ENCODE measurements at regions not wholly inside any gene's neighbourhood (a gene's known extent, or its start where the extent isn't known, plus 50 kb on each side); places are given as distances from the start of the nearest gene placed in this dataset.
"Not testable (repeated sequence)": the region's sequence is repeated elsewhere in the genome, so short reads cannot be mapped to it uniquely, and the experiment has no call there.

DNA sequence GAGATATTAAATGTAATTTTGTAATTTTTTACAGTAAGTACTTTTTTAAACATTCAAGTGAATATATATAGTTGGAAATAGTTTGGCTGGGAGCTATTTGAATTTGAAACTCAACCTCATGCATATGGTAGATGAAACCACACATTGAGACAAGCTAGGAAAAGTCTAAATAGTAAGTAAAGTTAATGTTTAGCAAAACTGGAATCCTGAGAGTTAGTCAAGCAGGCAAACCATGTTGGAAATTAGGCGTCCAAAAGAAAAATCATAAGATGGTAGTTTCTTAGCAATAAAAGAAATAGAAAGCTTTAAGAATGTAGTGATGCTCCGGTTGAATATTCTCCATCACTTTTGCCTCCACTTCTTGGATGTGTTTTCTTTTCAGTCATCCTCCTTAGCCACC lies 657.1 kb upstream of the CDH10 start:
- no peaks in the 10 kb centered on the region for H3K4me1 ChIP-seq (ENCODE audit: control insufficient read depth in 5 of 5, insufficient read depth in 5 of 5, low read length in 5 of 5)
- no peaks in the 10 kb centered on the region for H3K27me3 ChIP-seq (ENCODE audit: control insufficient read depth in 5 of 5, insufficient read depth in 4 of 5, low read length in 5 of 5)
- H3K27ac ChIP-seq (ENCODE audit: low read depth, low read length) = no peak overlapping the region
- no peak overlapping the region for H3K9ac ChIP-seq (ENCODE audit: low read length in 5 of 5)
- H3K36me3 ChIP-seq (ENCODE audit: control insufficient read depth in 5 of 5, insufficient read depth in 5 of 5, low read length in 5 of 5) = no peaks in the 10 kb centered on the region
- H3K9me3 ChIP-seq (ENCODE audit: control insufficient read depth in 5 of 5, low read length in 5 of 5) = no peaks in the 10 kb centered on the region
- no peak overlapping the region for H3K4me3 ChIP-seq (ENCODE audit: low read depth in 1 of 5, low read length in 5 of 5)

DNA sequence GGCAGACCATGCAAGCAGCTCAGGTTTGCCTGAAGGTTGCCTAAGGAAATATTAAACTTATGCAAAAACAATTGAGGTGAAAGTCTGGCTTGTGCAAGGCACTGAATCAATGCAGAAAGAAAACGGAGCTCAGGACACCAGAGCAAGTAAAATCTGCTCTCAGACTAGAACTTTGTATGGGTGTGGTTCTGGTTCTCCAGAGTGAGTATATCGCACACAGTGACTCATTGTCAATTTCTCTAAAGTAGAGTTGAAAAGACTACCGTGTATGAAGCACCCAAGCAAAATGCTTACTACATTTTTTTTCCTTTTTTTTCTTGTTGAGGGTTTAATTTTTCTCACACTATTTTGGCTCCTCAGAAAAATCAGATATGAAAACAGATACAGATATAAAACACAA lies 650.3 kb upstream of the CDH10 start:
- no peaks in the 10 kb centered on the region for H3K36me3 ChIP-seq (ENCODE audit: control insufficient read depth in 5 of 5, insufficient read depth in 5 of 5, low read length in 5 of 5)
- H3K9me3 ChIP-seq (ENCODE audit: control insufficient read depth in 5 of 5, low read length in 5 of 5) = peaks cover 0 to 7% (median 0%) of the 10 kb centered on the region in 5 donors
- no peaks in the 10 kb centered on the region for H3K4me1 ChIP-seq (ENCODE audit: control insufficient read depth in 5 of 5, insufficient read depth in 5 of 5, low read length in 5 of 5)
- no peak overlapping the region for H3K9ac ChIP-seq (ENCODE audit: low read length in 5 of 5)
- H3K4me3 ChIP-seq (ENCODE audit: low read depth in 1 of 5, low read length in 5 of 5) = no peak overlapping the region
- no peak overlapping the region for H3K27ac ChIP-seq (ENCODE audit: low read depth, low read length)
- H3K27me3 ChIP-seq (ENCODE audit: control insufficient read depth in 5 of 5, insufficient read depth in 4 of 5, low read length in 5 of 5) = no peaks in the 10 kb centered on the region

DNA sequence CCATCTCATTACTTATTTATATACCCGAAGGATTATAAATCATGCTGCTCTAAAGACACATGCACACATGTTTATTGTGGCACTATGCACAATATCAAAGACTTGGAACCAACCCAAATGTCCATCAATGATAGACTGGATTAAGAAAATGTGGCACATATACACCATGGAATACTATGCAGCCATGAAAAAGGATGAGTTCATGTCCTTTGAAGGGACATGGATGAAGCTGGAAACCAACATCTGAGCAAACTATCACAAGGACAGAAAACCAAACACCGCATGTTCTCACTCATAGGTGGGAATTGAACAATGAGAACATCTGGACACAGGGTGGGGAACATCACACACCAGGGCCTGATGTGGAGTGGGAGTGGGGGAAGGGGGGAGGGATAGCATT lies 645.0 kb upstream of the CDH10 start:
- H3K27me3 ChIP-seq (ENCODE audit: control insufficient read depth in 5 of 5, insufficient read depth in 4 of 5, low read length in 5 of 5); H3K27ac ChIP-seq (ENCODE audit: low read depth, low read length); H3K4me3 ChIP-seq (ENCODE audit: low read depth in 1 of 5, low read length in 5 of 5); H3K36me3 ChIP-seq (ENCODE audit: control insufficient read depth in 5 of 5, insufficient read depth in 5 of 5, low read length in 5 of 5); H3K9ac ChIP-seq (ENCODE audit: low read length in 5 of 5); H3K4me1 ChIP-seq (ENCODE audit: control insufficient read depth in 5 of 5, insufficient read depth in 5 of 5, low read length in 5 of 5); H3K9me3 ChIP-seq (ENCODE audit: control insufficient read depth in 5 of 5, low read length in 5 of 5): not testable (repeated sequence)

DNA sequence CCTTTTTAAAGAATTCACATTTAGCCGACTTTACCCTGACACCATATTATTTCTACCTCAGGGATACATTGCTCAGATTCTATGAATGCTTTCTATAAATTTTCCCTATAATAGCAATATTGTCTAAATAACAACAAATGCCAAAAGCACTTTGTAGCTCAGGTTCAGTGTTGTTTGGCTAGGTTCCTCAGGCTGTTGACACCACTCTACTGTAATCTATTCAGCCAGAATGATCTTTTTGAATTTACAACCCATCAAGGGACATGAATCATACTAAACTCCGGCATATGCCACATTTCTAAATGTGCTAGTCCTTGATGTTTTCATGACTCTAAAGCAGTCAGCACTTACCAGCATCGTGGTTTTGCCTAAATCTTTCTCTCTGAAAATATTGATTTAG lies 641.5 kb upstream of the CDH10 start:
- Histone ChIP-seq H3K27ac (ENCODE audit: low read depth, low read length) (no peak overlapping the region), H3K27me3 (ENCODE audit: control insufficient read depth in 5 of 5, insufficient read depth in 4 of 5, low read length in 5 of 5) (no peaks in the 10 kb centered on the region)

DNA sequence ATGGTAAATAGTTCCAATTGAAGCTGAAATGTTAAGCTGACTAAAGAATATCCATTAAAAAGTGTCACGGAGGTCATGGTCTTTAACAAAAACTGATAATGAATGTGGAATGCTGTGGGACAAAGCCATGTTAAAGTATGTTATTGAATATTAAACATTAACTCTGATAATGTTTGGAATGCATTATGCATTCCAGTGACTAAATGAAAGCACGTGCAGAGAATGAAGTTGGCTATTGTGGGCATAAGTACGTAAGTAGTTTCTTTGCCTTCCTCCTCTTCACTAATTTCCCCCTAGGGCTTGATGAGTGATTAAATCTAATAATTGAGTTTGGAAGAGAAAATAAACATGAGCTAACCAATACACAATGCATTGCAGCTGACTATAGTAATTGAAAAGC lies 640.4 kb upstream of the CDH10 start:
- H3K36me3 ChIP-seq (ENCODE audit: control insufficient read depth in 5 of 5, insufficient read depth in 5 of 5, low read length in 5 of 5) = no peaks in the 10 kb centered on the region
- H3K27me3 ChIP-seq (ENCODE audit: control insufficient read depth in 5 of 5, insufficient read depth in 4 of 5, low read length in 5 of 5) = no peaks in the 10 kb centered on the region
- no peak overlapping the region for H3K27ac ChIP-seq (ENCODE audit: low read depth, low read length)
- H3K9ac ChIP-seq (ENCODE audit: low read length in 5 of 5) = no peak overlapping the region
- H3K4me3 ChIP-seq (ENCODE audit: low read depth in 1 of 5, low read length in 5 of 5) = no peak overlapping the region
- H3K4me1 ChIP-seq (ENCODE audit: control insufficient read depth in 5 of 5, insufficient read depth in 5 of 5, low read length in 5 of 5) = no peaks in the 10 kb centered on the region
- no peaks in the 10 kb centered on the region for H3K9me3 ChIP-seq (ENCODE audit: control insufficient read depth in 5 of 5, low read length in 5 of 5)

More for the DNA sequence above, 641.5 kb upstream of the CDH10 start:
- Histone ChIP-seq H3K9ac (ENCODE audit: low read length in 5 of 5) (no peak overlapping the region), H3K36me3 (ENCODE audit: control insufficient read depth in 5 of 5, insufficient read depth in 5 of 5, low read length in 5 of 5) (no peaks in the 10 kb centered on the region), H3K4me3 (ENCODE audit: low read depth in 1 of 5, low read length in 5 of 5) (no peak overlapping the region), H3K9me3 (ENCODE audit: control insufficient read depth in 5 of 5, low read length in 5 of 5) (peaks cover 0 to 5% (median 0%) of the 10 kb centered on the region in 5 donors), H3K4me1 (ENCODE audit: control insufficient read depth in 5 of 5, insufficient read depth in 5 of 5, low read length in 5 of 5) (no peaks in the 10 kb centered on the region)

DNA sequence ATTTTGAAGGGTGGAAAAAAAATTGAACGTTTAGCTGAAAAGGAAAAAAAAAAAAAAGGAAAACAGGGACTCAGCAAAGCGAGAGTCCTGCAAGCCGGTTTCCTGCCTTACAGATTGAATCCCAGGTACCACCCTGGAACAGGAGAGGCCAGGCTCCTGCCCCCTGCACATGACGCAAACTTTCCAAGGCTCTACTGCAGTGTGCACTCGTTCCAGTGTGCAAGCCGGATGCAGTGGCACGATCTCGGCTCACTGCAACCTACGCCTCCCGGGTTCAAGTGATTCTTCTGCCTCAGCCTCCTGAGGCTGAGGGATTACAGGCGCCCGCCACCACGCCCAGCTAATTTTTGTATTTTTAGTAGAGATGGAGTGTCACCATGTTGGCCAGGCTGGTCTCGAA lies 618.7 kb upstream of the CDH10 start:
- not testable (repeated sequence) for H3K27me3 ChIP-seq (ENCODE audit: control insufficient read depth in 5 of 5, insufficient read depth in 4 of 5, low read length in 5 of 5); H3K4me3 ChIP-seq (ENCODE audit: low read depth in 1 of 5, low read length in 5 of 5); H3K4me1 ChIP-seq (ENCODE audit: control insufficient read depth in 5 of 5, insufficient read depth in 5 of 5, low read length in 5 of 5); H3K9ac ChIP-seq (ENCODE audit: low read length in 5 of 5); H3K36me3 ChIP-seq (ENCODE audit: control insufficient read depth in 5 of 5, insufficient read depth in 5 of 5, low read length in 5 of 5); H3K27ac ChIP-seq (ENCODE audit: low read depth, low read length)
- H3K9me3 ChIP-seq (ENCODE audit: control insufficient read depth in 5 of 5, low read length in 5 of 5) = peaks cover 0 to 11% (median 6%) of the 10 kb centered on the region in 5 donors

DNA sequence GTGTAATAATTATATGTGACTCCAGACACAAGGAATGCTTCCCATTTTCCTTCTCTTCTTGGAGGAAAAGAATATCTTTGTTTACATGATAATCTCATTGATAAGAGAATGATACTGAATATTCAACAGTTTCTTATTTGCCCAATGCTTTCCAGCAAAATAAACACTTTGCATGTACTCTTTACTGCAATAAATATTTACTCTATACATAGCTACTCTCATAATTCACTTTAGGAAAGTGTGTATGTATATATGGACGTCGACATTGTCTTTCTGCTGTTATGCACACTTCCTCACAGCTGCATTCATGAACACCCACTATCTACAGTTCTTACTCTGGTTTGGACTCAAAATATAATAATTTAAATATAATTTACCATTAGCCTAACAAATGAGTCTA lies 617.4 kb upstream of the CDH10 start:
- no peaks in the 10 kb centered on the region for H3K36me3 ChIP-seq (ENCODE audit: control insufficient read depth in 5 of 5, insufficient read depth in 5 of 5, low read length in 5 of 5)
- no peak overlapping the region for H3K4me3 ChIP-seq (ENCODE audit: low read depth in 1 of 5, low read length in 5 of 5)
- no peaks in the 10 kb centered on the region for H3K4me1 ChIP-seq (ENCODE audit: control insufficient read depth in 5 of 5, insufficient read depth in 5 of 5, low read length in 5 of 5)
- peaks cover 0 to 9% (median 5%) of the 10 kb centered on the region in 5 donors for H3K9me3 ChIP-seq (ENCODE audit: control insufficient read depth in 5 of 5, low read length in 5 of 5)
- H3K27ac ChIP-seq (ENCODE audit: low read depth, low read length) = no peak overlapping the region
- no peak overlapping the region for H3K9ac ChIP-seq (ENCODE audit: low read length in 5 of 5)
- H3K27me3 ChIP-seq (ENCODE audit: control insufficient read depth in 5 of 5, insufficient read depth in 4 of 5, low read length in 5 of 5) = no peaks in the 10 kb centered on the region

DNA sequence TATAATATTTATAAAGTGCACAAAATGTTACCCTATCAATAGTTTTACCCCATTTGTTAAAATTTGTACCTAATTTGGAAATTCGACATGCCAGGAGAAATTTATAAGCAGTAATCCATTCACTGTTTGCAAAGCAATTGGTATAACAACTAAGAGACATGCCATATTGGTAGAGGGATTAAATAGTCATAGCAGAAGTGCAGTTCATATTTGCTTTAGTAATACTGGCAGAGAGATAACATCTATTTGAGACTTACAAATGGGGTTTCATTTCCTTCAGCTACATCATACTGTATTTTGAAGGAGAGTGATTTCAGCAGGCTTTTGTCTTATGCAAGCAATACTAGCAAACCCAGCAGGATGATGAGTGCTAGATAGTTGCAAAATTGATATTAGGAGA lies 610.4 kb upstream of the CDH10 start:
- Histone ChIP-seq H3K27ac (ENCODE audit: low read depth, low read length) (no peak overlapping the region), H3K9ac (ENCODE audit: low read length in 5 of 5) (no peak overlapping the region), H3K4me3 (ENCODE audit: low read depth in 1 of 5, low read length in 5 of 5) (no peak overlapping the region), H3K9me3 (ENCODE audit: control insufficient read depth in 5 of 5, low read length in 5 of 5) (peaks cover 0 to 2% (median 0%) of the 10 kb centered on the region in 5 donors), H3K4me1 (ENCODE audit: control insufficient read depth in 5 of 5, insufficient read depth in 5 of 5, low read length in 5 of 5) (no peaks in the 10 kb centered on the region), H3K27me3 (ENCODE audit: control insufficient read depth in 5 of 5, insufficient read depth in 4 of 5, low read length in 5 of 5) (no peaks in the 10 kb centered on the region), H3K36me3 (ENCODE audit: control insufficient read depth in 5 of 5, insufficient read depth in 5 of 5, low read length in 5 of 5) (no peaks in the 10 kb centered on the region)

DNA sequence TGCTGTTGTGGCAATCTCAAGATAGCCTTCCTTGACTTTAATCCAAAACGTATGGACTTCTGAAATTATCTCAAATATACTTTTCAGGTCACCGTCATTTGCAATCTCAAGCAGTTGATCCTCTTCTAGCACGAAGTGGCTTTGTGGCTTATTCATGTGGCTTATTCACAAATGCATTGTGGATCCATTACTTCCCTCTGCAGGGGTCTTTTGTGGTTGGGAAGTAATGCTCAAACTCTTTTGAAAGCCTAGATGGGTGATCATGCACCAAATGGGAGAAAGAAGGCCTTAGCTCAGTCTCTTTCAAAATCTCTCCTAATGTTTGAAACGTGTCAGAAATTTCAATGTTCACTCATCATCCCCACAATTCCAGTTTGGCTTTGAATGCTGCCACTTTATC lies 597.2 kb upstream of the CDH10 start:
- H3K4me3 ChIP-seq (ENCODE audit: low read depth in 1 of 5, low read length in 5 of 5) = no peak overlapping the region
- H3K36me3 ChIP-seq (ENCODE audit: control insufficient read depth in 5 of 5, insufficient read depth in 5 of 5, low read length in 5 of 5) = no peaks in the 10 kb centered on the region
- no peak overlapping the region for H3K9ac ChIP-seq (ENCODE audit: low read length in 5 of 5)
- no peak overlapping the region for H3K27ac ChIP-seq (ENCODE audit: low read depth, low read length)
- H3K9me3 ChIP-seq (ENCODE audit: control insufficient read depth in 5 of 5, low read length in 5 of 5) = no peaks in the 10 kb centered on the region
- no peaks in the 10 kb centered on the region for H3K27me3 ChIP-seq (ENCODE audit: control insufficient read depth in 5 of 5, insufficient read depth in 4 of 5, low read length in 5 of 5)
- H3K4me1 ChIP-seq (ENCODE audit: control insufficient read depth in 5 of 5, insufficient read depth in 5 of 5, low read length in 5 of 5) = no peaks in the 10 kb centered on the region

DNA sequence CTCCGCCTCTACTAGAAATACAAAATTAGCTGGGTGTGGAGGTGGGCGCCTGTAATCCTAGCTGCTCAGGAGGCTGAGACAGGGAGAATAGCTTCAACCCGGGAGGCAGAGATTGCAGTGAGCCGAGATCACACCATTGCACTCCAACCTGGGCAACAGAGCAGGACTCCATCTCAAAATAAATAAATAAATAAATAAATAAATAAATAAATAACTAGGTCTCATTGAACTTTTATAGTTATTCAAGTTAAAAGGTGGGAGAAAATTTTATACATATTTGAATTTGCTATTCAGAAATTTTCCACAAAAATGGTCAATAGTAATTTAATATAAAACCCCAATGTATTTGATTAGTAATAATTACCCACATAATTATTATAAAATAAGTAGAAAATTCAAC lies 593.9 kb upstream of the CDH10 start:
- H3K4me3 ChIP-seq (ENCODE audit: low read depth in 1 of 5, low read length in 5 of 5); H3K9me3 ChIP-seq (ENCODE audit: control insufficient read depth in 5 of 5, low read length in 5 of 5); H3K36me3 ChIP-seq (ENCODE audit: control insufficient read depth in 5 of 5, insufficient read depth in 5 of 5, low read length in 5 of 5); H3K27ac ChIP-seq (ENCODE audit: low read depth, low read length); H3K27me3 ChIP-seq (ENCODE audit: control insufficient read depth in 5 of 5, insufficient read depth in 4 of 5, low read length in 5 of 5); H3K9ac ChIP-seq (ENCODE audit: low read length in 5 of 5); H3K4me1 ChIP-seq (ENCODE audit: control insufficient read depth in 5 of 5, insufficient read depth in 5 of 5, low read length in 5 of 5): not testable (repeated sequence)

DNA sequence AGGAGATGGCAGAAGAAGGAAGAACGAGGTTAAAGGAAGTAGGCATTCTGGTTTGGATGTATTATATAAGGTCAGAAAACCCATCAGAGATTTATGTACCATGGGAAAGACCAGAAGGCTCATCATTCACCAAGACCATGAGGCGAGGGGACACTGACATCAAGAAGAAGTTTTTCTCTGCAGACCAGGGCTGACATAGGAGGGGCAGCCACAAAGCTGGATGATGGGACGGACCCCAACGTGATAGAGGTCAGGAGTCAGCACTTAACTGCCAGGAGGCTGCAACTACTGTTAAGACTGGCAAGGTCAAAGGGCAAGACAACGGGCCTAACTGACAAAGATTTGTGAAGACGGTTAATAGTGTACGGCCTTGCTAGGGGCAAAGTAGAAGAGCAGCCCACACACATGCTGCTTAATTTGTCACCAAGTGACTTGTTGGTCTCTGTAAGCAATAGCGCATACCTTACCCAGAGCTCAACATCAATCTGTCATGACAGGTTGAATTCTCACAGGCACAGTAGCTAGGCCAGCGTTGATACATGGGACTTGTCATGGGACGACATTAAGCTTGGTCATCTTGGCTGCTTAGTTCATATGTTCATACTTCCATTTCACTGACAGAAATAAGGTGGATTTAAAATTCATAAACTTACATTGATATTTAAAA lies 579.7 kb upstream of the CDH10 start:
- no peak overlapping the region for H3K27ac ChIP-seq (ENCODE audit: low read depth, low read length)
- no peaks in the 10 kb centered on the region for H3K4me1 ChIP-seq (ENCODE audit: control insufficient read depth in 5 of 5, insufficient read depth in 5 of 5, low read length in 5 of 5)
- no peak overlapping the region for H3K4me3 ChIP-seq (ENCODE audit: low read depth in 1 of 5, low read length in 5 of 5)
- H3K36me3 ChIP-seq (ENCODE audit: control insufficient read depth in 5 of 5, insufficient read depth in 5 of 5, low read length in 5 of 5) = no peaks in the 10 kb centered on the region
- peaks cover 0 to 4% (median 0%) of the 10 kb centered on the region in 5 donors for H3K9me3 ChIP-seq (ENCODE audit: control insufficient read depth in 5 of 5, low read length in 5 of 5)
- H3K27me3 ChIP-seq (ENCODE audit: control insufficient read depth in 5 of 5, insufficient read depth in 4 of 5, low read length in 5 of 5) = no peaks in the 10 kb centered on the region
- no peak overlapping the region for H3K9ac ChIP-seq (ENCODE audit: low read length in 5 of 5)
